Heart left ventricle (tissue), 13 donors: ENCODE measurements at regions not wholly inside any gene's neighbourhood (a gene's known extent, or its start where the extent isn't known, plus 50 kb on each side); places are given as distances from the start of the nearest gene placed in this dataset.

Experiments used
- POLR2A ChIP-seq, 2 donors: fragments of 450-650 bp; IDR thresholded peaks; one replicate each; pipeline ENCODE4 v1.6.1; 2017; ENCODE audit warnings: antibody characterized with exemption in 2 of 2, mild to moderate bottlenecking in 2 of 2, moderate library complexity in 2 of 2
- TF ChIP-seq, protein P1 (sequence below), 12 donors: fragments of 200-600 bp; sonication (generic) in 4 of 12; IDR thresholded peaks; one replicate each; pipeline versions ENCODE4 v1.5.0 to v1.8.0; 2018 to 2022; ENCODE audit warnings: antibody characterized with exemption in 12 of 12, mild to moderate bottlenecking in 5 of 12
- donor health status: ischemic (EF 13 %, LVEDD 7.1; RV severe dilation, severe dysfunction).
- donor health status: DM: no; HTN: yes; CAD: no.
- donor health status: DM: no; HTN: no; CAD: no.
- donor health status: ischemic (EF 25% LVEDD 6.9; RV normal size, moderate dysfunction).
- donor health status: ischemic (EF 25% LVEDD 5.7; RV mildly dilated, moderate dysfunction).
- donor health status: ischemic (EF 35%, LVEDD 5.7; RV mildly dilated, moderate dysfunction).
- donor health status: nonischemic (EF 11% LVEDD 7.7; RV severe dilation, severe dysfunction).
- donor health status: DM: yes; HTN: yes; CAD: no.
- donor health status: PGD.
- donor health status: ischemic (EF 29% LVEDD 5.4; RV normal size, mild dysfunction).
- donor health status: nonischemic (EF 23%, LVEDD 6.1; RV moderate dilation, normal function).

DNA sequence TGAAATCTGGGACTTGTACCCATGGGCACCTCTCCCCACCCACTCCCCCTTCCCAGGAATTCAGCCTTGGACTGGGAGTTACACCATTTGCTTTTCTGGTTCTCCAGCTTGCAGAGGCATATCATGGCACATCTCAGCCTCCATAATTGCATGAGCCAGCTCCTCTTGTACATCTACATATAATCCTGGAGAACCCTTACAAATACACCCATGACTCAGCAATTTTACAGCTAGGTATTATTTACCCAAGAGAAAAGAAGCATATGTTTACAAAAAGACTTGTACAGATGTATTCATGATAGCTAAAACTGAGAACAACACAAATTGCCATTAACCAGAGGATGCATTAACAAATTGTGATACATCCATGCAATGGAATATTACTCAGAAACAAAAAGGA, 58.4 kb downstream of the RPLP1 start:
- TF ChIP-seq, protein P1, sequence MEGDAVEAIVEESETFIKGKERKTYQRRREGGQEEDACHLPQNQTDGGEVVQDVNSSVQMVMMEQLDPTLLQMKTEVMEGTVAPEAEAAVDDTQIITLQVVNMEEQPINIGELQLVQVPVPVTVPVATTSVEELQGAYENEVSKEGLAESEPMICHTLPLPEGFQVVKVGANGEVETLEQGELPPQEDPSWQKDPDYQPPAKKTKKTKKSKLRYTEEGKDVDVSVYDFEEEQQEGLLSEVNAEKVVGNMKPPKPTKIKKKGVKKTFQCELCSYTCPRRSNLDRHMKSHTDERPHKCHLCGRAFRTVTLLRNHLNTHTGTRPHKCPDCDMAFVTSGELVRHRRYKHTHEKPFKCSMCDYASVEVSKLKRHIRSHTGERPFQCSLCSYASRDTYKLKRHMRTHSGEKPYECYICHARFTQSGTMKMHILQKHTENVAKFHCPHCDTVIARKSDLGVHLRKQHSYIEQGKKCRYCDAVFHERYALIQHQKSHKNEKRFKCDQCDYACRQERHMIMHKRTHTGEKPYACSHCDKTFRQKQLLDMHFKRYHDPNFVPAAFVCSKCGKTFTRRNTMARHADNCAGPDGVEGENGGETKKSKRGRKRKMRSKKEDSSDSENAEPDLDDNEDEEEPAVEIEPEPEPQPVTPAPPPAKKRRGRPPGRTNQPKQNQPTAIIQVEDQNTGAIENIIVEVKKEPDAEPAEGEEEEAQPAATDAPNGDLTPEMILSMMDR (IDR thresholded peaks at IDR 0.05), result no peak
- no peak for TF ChIP-seq POLR2A (IDR thresholded peaks at IDR 0.05)
